Sciatic nerve (tissue), 2 donors: ENCODE measurements at regions not wholly inside any gene's neighbourhood (a gene's known extent, or its start where the extent isn't known, plus 50 kb on each side); places are given as distances from the start of the nearest gene placed in this dataset.

Experiments used
- ATAC-seq: fragments of 200-7000 bp; cut with Tn5 transposase; one replicate; pipeline ENCODE4 v1.9.1; 2020; ENCODE audit warnings: mild to moderate bottlenecking, moderate library complexity
- DNase-seq: peaks from one replicate; pipeline ENCODE4 v3.0.0-alpha.2; 2020; ENCODE audit warnings: low spot score
- intact Hi-C: fragments of 100-400 bp; cut with DNase I; formaldehyde crosslinking; loops from one replicate; pipeline ENCODE4 v1.14.2; 2022
- donor health status: DM: no; HTN: no; CAD: no.
- donor health status: DM: no; HTN: no; CAD: no.

DNA sequence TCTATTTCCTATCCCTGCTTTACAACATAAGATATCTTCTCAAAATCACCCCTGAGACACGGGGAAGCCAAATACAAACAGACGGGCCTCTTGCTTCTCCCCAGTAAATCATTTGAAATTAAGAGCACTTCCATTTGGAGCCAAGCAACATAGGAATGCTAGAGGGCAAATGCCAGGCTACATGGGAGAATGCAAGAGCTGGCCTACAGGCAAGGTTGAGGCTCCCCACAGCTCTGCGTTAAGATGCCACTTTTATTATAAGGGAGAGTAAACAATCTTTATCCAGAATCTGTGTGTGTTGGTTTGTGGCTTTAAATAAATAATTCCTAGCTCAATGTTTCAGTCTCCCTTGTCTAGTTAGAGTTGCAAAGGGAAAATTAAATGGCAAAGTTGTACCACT is 305.1 kb upstream of the KCNH8 start:
- intact Hi-C loops, result no loop called here
- DNase-seq (no peak), ATAC-seq (no peak)

DNA sequence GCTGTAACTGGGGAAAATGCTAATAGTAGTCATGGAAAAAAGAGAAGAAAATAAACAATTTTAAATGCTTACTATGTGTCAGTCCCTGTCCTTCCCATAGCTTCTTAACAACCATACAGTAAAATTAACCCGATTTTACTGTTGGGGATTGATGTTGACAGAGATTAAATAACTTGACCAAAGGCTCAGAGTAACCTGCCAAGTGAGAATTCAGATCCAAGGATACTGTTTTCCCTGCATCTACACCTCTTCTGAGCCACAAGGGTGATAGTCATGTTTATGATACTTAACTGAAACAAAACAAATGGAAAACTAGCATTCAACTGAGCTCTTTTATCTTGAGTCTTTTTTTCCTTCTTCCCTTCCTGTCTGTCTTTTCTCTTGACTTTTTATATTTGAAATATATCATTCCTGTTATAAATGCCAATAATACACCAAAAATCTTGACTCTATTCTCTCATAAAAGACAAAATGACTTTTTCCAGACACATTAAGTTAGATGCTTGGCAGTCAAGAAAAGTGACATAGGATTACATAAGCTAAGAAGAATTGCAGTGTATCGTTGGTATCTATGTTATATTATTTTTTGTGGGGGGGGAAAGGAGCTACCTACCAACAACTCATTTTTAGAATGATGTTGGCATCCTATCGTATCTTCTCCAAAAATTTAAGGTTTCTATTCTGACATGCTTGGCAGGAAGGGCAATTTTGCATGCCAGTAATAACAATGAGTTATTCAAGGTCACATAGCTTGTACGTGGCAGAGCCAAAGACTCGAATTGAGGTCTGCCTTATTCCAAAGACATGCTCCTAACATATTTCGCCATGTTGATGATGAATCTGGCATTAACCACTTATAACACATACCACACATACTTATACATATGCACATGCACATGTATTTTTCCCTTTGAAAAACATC is 306.6 kb upstream of the KCNH8 start:
- intact Hi-C loops, result no loop called here
- ATAC-seq (no peak), DNase-seq (no peak)

GRCh38 chr3:18840535-18841137 is 307.7 kb upstream of the KCNH8 start:
- intact Hi-C loops, result no loop called here
- no peak for ATAC-seq
- DNase-seq, result no peak

DNA sequence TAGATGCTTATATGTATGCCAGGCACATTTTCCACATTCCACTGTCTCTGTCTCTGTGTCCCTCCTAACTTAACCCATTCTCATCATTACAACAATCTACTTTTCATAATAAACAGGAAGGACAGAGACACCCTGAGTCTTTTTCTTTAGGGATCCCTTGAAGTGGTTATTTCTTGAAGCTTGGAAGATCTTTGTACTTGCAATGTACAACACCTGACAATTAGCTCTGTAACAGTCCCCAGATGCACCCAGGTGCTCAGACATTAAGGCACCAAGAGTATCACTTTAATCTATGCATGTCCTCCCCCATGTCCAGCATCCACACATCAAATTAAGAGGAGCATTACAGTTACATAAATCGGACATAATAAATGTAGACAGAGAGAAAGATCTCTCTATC is 309.6 kb upstream of the KCNH8 start:
- intact Hi-C loops, result no loop called here
- no peak for DNase-seq
- no peak for ATAC-seq

DNA sequence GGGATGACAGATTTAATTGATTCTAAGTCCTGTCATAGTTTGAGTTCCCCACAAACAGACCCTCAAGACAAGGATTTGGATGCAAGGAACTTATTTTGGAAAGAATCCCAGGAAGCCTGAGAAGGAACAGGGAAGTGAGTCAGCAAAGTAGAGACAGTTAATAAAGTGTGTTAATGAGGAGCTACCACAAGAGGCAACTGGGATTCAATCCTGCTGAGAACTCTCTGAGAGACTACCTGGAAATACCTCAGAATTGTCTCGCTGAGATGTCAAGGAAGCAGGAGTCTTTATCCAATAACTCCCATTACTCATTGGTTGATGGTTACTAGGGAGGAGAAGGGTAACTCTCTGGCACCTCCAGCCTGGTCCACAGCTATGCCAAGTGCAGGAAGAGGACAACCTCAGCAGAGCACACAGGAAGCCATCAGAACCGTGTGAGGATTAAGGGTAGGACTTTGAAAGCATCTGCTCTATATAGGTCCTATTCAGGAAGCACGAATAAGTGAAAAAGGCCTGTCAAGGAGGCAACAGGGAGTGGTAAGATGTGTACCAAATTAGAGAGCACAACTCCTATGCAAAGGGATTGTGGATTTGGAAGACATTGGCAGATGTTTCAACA is 311.1 kb upstream of the KCNH8 start:
- intact Hi-C loops, result no loop called here
- no peak for DNase-seq
- no peak for ATAC-seq

- ATAC-seq, result no peak
These were observed 313.3 kb upstream of the KCNH8 start for GRCh38 chr3:18835021-18835420.

DNA sequence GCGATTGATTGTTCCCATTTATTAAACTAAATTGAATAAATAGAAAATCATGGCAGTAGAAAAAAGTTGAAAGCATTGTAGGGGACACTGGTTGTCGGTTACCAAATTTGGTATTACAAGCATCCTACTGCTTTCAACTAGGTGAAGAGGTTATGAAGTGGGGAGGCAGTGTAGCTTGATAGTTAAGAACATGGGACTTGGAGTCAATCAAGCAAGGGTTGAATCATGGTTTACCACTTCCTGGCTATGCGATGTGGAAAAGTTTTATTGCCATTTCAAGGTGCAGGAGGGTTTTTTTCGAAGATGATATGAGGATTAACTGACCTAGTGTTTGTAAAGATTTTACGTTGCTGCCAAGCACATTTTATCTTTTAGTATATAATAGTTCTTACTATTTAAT is 318.2 kb upstream of the KCNH8 start:
- DNase-seq, result no peak
- ATAC-seq, result no peak
- intact Hi-C loops, result no loop called here

More at GRCh38 chr3:18835021-18835420, 313.3 kb upstream of the KCNH8 start:
- intact Hi-C loops, result no loop called here
- no peak for DNase-seq

DNA sequence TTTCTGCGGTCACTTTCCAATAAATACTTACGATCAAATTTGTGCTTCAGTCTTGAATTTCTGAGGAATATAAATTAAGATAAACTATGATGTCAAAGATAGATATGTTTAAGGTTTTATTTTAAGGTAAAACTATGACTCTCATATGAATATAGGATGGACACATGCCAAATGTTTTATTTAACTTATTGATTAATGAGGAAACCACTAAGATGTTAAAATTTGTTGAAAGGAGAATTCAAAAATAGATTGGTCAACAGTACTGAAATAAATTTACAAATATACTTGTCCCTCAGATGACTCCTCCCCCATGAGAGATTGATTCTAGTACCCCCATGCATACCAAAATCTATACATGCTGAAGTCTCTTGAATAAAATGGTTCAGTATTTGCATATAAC is 319.7 kb upstream of the KCNH8 start:
- DNase-seq (no peak), ATAC-seq (no peak)
- intact Hi-C loops, result no loop called here

DNA sequence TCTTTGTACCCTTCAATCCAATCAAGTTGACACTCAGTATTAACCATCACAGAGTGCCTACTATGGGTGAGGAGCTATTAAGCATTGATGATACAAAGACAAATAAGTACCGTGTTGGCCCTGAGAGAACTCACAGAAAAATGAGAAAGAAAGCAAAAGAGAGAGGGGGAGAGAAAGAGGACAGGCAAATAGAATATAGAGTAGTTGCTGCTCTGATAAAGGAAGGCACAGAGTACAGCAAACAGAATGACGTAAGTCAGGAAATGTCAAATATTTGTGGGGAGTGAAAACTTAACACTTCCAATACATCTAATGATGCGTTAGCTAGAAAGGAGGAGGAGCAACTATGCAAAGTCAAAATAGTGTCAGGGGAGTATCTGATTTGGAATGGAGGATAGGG is 320.6 kb upstream of the KCNH8 start:
- no peak for DNase-seq
- intact Hi-C loops, result no loop called here
- ATAC-seq, result no peak

GRCh38 chr3:18825665-18826064 is 322.6 kb upstream of the KCNH8 start:
- ATAC-seq (no peak), DNase-seq (no peak)
- intact Hi-C loops, result no loop called here

DNA sequence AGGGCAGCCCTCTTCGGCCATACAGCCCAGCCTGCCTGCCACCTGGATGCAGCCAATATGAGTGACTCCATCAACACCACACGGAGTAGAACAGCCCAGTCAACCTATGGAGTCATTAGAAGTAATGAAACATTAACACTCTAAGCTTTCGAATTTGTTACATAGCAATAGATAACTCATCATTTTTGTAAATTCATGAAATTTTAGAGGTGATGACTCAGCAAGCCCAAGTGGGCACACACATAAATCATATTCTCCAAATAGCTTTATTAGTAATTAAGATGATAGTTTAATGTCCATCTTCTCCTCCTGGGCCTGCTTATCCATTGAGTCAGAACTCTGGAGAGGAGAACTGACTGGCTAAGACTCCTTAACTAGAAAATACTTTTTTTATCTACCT is 335.0 kb upstream of the KCNH8 start:
- no peak for ATAC-seq

GRCh38 chr3:18812316-18812715 is 336.0 kb upstream of the KCNH8 start:
- DNase-seq, result no peak
- intact Hi-C loops, result no loop called here
- ATAC-seq, result no peak

More for the DNA sequence above, 335.0 kb upstream of the KCNH8 start:
- intact Hi-C loops, result no loop called here
- DNase-seq, result no peak

DNA sequence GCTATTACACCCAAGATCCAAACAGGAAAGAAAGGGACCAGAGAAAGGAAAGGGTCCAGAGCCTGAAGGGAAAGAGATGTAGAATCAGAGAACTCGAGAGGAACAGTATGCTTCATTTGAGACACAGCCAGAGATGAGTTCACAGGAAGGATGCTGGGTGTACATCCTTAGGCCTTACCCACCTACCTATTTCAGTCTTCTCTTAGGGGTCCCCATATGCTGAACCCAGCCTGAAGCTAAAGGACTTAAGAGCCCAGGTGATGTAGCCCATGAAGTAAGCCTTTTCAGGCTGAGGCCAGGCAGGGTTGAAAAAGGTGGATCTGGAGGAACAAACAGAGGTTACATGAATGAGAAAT is 338.0 kb upstream of the KCNH8 start:
- intact Hi-C loops, result no loop called here
- ATAC-seq (no peak), DNase-seq (no peak)

GRCh38 chr3:18809640-18810305 is 338.5 kb upstream of the KCNH8 start:
- ATAC-seq, result no peak
- DNase-seq, result no peak
- intact Hi-C loops, result no loop called here

DNA sequence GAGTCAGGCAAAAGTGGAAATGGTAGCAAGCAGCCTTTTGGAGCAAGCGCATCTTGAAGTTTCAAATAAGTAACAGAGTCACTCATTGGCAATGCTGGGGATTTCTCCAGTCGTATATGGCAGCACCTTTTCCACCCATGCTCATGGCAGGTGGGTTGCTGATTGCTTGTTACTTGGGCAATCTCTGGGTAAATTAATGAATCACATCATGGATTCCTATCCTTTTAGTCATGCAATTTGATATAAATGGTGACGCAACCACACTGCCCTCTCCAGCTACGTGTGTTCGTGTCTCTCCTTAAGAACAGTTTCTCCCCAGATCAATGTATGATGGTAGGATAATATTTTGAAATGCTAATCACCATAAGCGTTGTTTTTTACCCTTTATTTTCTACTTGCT is 339.9 kb upstream of the KCNH8 start:
- ATAC-seq (no peak), DNase-seq (no peak)
- intact Hi-C loops, result no loop called here

GRCh38 chr3:18807593-18807992 is 340.7 kb upstream of the KCNH8 start:
- DNase-seq (no peak), ATAC-seq (no peak)
- intact Hi-C loops, result no loop called here

GRCh38 chr3:18806633-18807032 is 341.7 kb upstream of the KCNH8 start:
- no peak for ATAC-seq
- DNase-seq, result no peak
- intact Hi-C loops, result no loop called here

- DNase-seq (no peak), ATAC-seq (no peak)
- intact Hi-C loops, result no loop called here
These were observed 350.9 kb upstream of the KCNH8 start for GRCh38 chr3:18797378-18797777.

DNA sequence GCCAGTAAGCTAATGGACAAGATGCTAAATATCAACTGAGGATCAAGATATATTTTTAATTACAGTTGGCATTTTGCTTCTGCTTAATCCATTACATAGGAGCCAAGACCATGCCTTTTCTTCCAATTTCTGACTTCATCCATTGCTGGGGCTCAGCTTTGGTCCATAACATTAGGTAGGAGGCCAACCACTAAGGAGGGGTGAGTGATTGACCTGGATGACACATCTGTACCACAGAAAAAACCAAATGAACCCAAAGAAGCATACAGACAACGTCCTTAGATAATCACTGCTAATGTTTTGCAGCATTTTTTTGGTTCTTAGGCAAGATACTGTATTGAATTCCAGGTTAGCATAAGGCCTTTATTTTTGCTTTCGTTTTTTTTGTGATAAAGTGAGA is 353.2 kb upstream of the KCNH8 start:
- ATAC-seq, result no peak
- intact Hi-C loops, result no loop called here

DNA sequence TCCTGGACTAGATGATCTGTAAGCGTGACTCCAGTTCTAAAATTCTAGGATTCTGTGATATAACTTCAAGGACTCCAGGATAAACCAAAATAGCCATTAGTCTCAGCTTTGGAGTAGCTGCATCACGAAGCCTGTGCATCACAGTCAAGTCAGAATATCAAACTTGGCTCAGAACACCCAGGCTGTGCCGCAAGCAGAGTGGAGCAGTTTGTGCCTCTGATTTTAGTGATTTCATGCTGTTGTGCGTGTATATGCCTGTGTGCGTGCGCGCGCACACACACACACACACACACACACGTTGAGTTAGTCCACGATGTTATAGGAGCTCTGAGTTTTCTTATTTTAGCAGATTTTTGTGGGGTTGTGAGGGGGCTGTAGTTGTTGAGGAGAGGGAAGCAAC is 356.6 kb upstream of the KCNH8 start:
- ATAC-seq (no peak), DNase-seq (no peak)
- intact Hi-C loops, result no loop called here

More for the DNA sequence above, 353.2 kb upstream of the KCNH8 start:
- no peak for DNase-seq
